ENCODE measurements at regions not wholly inside any gene's neighbourhood (a gene's known extent, or its start where the extent isn't known, plus 50 kb on each side); places are given as distances from the start of the nearest gene placed in this dataset.

DNA sequence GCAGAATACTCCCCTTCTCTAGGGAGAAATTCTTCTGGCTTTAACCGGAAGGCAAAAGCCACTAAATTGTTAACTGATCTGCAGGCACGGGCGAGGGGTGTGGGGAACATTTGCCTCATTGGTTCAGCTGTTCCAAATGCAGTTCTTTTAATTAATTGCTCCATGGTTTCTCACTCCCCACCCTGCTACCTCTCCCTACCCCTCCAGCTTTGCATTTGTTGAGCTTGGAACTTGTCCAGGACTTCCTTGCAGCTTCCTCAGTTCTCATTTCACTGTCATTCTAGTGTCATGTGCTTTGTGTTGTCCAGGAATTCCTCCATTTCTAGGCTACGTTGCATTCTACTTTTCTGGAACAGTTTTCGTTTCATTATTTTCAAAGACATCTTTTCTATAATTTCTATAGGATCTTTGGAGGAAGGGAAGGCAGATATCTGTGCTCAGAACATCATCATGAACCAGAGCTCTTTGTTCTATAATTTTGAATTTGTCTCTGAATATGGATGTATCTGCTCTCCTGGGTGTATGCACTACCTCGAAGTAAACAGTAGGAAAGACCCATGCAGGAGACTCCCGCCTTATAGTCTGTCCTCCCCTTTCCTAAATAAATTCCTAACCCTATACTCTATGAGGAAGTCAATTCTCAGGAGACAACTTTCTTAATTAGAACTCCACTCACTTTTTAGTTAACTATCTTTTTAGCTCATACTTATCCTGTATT, 132.4 kb upstream of the LMO4 start:
- TF ChIP-seq, protein P1, sequence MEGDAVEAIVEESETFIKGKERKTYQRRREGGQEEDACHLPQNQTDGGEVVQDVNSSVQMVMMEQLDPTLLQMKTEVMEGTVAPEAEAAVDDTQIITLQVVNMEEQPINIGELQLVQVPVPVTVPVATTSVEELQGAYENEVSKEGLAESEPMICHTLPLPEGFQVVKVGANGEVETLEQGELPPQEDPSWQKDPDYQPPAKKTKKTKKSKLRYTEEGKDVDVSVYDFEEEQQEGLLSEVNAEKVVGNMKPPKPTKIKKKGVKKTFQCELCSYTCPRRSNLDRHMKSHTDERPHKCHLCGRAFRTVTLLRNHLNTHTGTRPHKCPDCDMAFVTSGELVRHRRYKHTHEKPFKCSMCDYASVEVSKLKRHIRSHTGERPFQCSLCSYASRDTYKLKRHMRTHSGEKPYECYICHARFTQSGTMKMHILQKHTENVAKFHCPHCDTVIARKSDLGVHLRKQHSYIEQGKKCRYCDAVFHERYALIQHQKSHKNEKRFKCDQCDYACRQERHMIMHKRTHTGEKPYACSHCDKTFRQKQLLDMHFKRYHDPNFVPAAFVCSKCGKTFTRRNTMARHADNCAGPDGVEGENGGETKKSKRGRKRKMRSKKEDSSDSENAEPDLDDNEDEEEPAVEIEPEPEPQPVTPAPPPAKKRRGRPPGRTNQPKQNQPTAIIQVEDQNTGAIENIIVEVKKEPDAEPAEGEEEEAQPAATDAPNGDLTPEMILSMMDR (IDR thresholded peaks at IDR 0.05): no peak
- TF ChIP-seq POLR2A (IDR thresholded peaks at IDR 0.05): no peak
- TF ChIP-seq EP300 (IDR thresholded peaks at IDR 0.05): no peak
